MM.1S (cell line): ENCODE measurements at regions not wholly inside any gene's neighbourhood (a gene's known extent, or its start where the extent isn't known, plus 50 kb on each side); places are given as distances from the start of the nearest gene placed in this dataset.

ENCODE experiments used
- CTCF ChIP-seq: fragments of 300-600 bp; sonication (generic); IDR thresholded peaks from 2 replicates; pipeline ENCODE4 v1.5.1; 2016; ENCODE audit warnings: antibody characterized with exemption, low read length, mixed read lengths
- EZH2 ChIP-seq: fragments of 300-600 bp; sonication (generic); optimal IDR thresholded peaks from 2 replicates; pipeline ENCODE3; 2017; ENCODE audit warnings: low read depth, mild to moderate bottlenecking, antibody characterized with exemption, low read length, mixed read lengths
- EZH2phosphoT487 ChIP-seq: fragments of 300-600 bp; sonication (generic); IDR thresholded peaks from 2 replicates; pipeline ENCODE4 v1.6.1; 2018; ENCODE audit warnings: antibody characterized with exemption, low read length

GRCh38 chr3:182138393-182138792 lies 426.7 kb downstream of the SOX2 start:
- no peak for TF ChIP-seq CTCF
- no peak for TF ChIP-seq EZH2
- TF ChIP-seq EZH2phosphoT487: no peak
